Keratinocyte (primary cell): ENCODE measurements at regions not wholly inside any gene's neighbourhood (a gene's known extent, or its start where the extent isn't known, plus 50 kb on each side); places are given as distances from the start of the nearest gene placed in this dataset.

Experiments
- EZH2 ChIP-seq: IDR thresholded peaks from one replicate; pipeline ENCODE4 v1.6.1; 2012; ENCODE audit warnings: inconsistent platforms, mild to moderate bottlenecking, low read length, moderate library complexity
- TF ChIP-seq, protein P1 (sequence below), 3 experiments: IDR thresholded peaks in 1 of 3; conservative IDR thresholded peaks in 1 of 3; optimal IDR thresholded peaks in 1 of 3; 2 replicates in 2 of 3; 3 replicates in 1 of 3; pipeline versions ENCODE3 to v1.5.1; 2011; ENCODE audit warnings: low read length in 3 of 3, mild to moderate bottlenecking in 3 of 3, moderate library complexity in 2 of 3, control low read depth in 1 of 3, inconsistent platforms in 1 of 3; ENCODE audit not compliant: insufficient read depth in 2 of 3; ENCODE audit errors: extremely low read depth in 1 of 3

GRCh38 chr6:104017410-104018381 is 842.0 kb downstream of the HACE1 start:
- no peak for TF ChIP-seq EZH2
- TF ChIP-seq, protein P1, sequence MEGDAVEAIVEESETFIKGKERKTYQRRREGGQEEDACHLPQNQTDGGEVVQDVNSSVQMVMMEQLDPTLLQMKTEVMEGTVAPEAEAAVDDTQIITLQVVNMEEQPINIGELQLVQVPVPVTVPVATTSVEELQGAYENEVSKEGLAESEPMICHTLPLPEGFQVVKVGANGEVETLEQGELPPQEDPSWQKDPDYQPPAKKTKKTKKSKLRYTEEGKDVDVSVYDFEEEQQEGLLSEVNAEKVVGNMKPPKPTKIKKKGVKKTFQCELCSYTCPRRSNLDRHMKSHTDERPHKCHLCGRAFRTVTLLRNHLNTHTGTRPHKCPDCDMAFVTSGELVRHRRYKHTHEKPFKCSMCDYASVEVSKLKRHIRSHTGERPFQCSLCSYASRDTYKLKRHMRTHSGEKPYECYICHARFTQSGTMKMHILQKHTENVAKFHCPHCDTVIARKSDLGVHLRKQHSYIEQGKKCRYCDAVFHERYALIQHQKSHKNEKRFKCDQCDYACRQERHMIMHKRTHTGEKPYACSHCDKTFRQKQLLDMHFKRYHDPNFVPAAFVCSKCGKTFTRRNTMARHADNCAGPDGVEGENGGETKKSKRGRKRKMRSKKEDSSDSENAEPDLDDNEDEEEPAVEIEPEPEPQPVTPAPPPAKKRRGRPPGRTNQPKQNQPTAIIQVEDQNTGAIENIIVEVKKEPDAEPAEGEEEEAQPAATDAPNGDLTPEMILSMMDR (optimal IDR thresholded peaks at IDR 0.05 in 1 of 3, IDR thresholded peaks at IDR 0.05 in 1 of 3, conservative IDR thresholded peaks at IDR 0.05 in 1 of 3; ENCODE audit: extremely low read depth in 1 of 3, insufficient read depth in 2 of 3, low read length in 3 of 3) = no peak
